GM12878 (cell line): ENCODE measurements at regions not wholly inside any gene's neighbourhood (a gene's known extent, or its start where the extent isn't known, plus 50 kb on each side); places are given as distances from the start of the nearest gene placed in this dataset.
A peak's percentile ranks its signal among the peaks of the same experiment; 100 is the strongest.

Experiments
- ATAC-seq: fragments of 200-7000 bp; cut with Tn5 transposase; 3 replicates; pipeline ENCODE4 v1.9.1; 2020; ENCODE audit warnings: mild to moderate bottlenecking, moderate library complexity
- BruUV-seq: library from RNA; stranded (reverse); fragments of 400-500 nt; replicated peaks from 2 replicates; lab custom pipeline; 2021; lab: Mats Ljungman, UMichigan
- CTCF ChIA-PET: fragments of 300-600 bp; sonication (Branson Sonifier 250); formaldehyde crosslinking; extraction: SDS; loops from one replicate; lab custom pipeline; 2021; ENCODE audit warnings: inconsistent platforms; lab: Yijun Ruan, JAX
- POLR2A ChIA-PET: fragments of 350-600 bp; formaldehyde crosslinking; extraction: SDS; loops from one replicate; lab custom pipeline; 2021; ENCODE audit warnings: inconsistent platforms; lab: Charles Lee
- RAD21 ChIA-PET: fragments of 300-600 bp; sonication (Branson Sonifier 250); formaldehyde crosslinking; loops from one replicate; lab custom pipeline; 2023; ENCODE audit warnings: antibody characterized with exemption; ENCODE audit not compliant: unreplicated experiment; lab: Charles Lee
- SMC1A ChIA-PET: fragments of 300-600 bp; sonication (Branson Sonifier 250); formaldehyde crosslinking; loops from one replicate; lab custom pipeline; 2023; ENCODE audit not compliant: unreplicated experiment, uncharacterized antibody; lab: Charles Lee
- DNase-seq: peaks from one replicate; pipeline ENCODE4 v3.0.0-alpha.2; 2011; ENCODE audit warnings: low read depth, low spot score
- FAIRE-seq: peaks from 3 replicates; lab custom pipeline; 2011; peaks lifted over from hg19 to GRCh38; lab: Jason Lieb, UNC
- H2AFZ ChIP-seq: 2 replicates; pipeline ENCODE4 v1.6.0; 2011; ENCODE audit warnings: low read depth, low read length, control low read depth; ENCODE audit not compliant: control insufficient read depth
- H3K27ac ChIP-seq: 2 replicates; pipeline ENCODE4 v1.5.1; 2011; ENCODE audit warnings: control low read depth; ENCODE audit not compliant: control insufficient read depth, insufficient read depth
- H3K27me3 ChIP-seq, 2 experiments: replicated peaks in 1 of 2; 2 replicates each; pipeline versions ENCODE4 v1.6.0 to v1.6.1; 2011; ENCODE audit warnings: low read length in 1 of 2; ENCODE audit not compliant: control insufficient read depth in 2 of 2, insufficient read depth in 2 of 2
- H3K36me3 ChIP-seq, 2 experiments: 2 replicates each; pipeline ENCODE4 v1.5.1; 2011; ENCODE audit warnings: low read length in 1 of 2; ENCODE audit not compliant: control insufficient read depth in 2 of 2, insufficient read depth in 2 of 2
- H3K4me1 ChIP-seq: 2 replicates; pipeline ENCODE4 v1.6.1; 2011; ENCODE audit warnings: mild to moderate bottlenecking, low read length, moderate library complexity, mixed read lengths; ENCODE audit not compliant: control insufficient read depth, insufficient read depth
- H3K4me2 ChIP-seq: 2 replicates; pipeline ENCODE4 v1.6.0; 2011; ENCODE audit warnings: control low read depth; ENCODE audit not compliant: control insufficient read depth, insufficient read depth
- H3K4me3 ChIP-seq: fragments of 200-600 bp; sonication (generic); 2 replicates; pipeline ENCODE4 v1.5.1; 2016
- H3K79me2 ChIP-seq: 2 replicates; pipeline ENCODE4 v1.6.0; 2011; ENCODE audit warnings: low read length; ENCODE audit not compliant: control insufficient read depth, insufficient read depth
- H3K9ac ChIP-seq: 2 replicates; pipeline ENCODE4 v1.8.0; 2011; ENCODE audit warnings: low read length, control low read depth, mixed read lengths; ENCODE audit not compliant: control insufficient read depth, insufficient read depth
- H3K9me3 ChIP-seq: replicated peaks from 3 replicates; pipeline ENCODE4 v1.5.1; 2011; ENCODE audit warnings: mild to moderate bottlenecking, low read length; ENCODE audit not compliant: control insufficient read depth, insufficient read depth
- H4K20me1 ChIP-seq: 2 replicates; pipeline ENCODE4 v1.6.0; 2011; ENCODE audit not compliant: control insufficient read depth, insufficient read depth
- CBX3 ChIP-seq: fragments of 200-600 bp; sonication (generic); IDR thresholded peaks from 2 replicates; pipeline ENCODE4 v1.6.1; 2016; ENCODE audit warnings: low read depth, borderline replicate concordance
- ELK1 ChIP-seq: IDR thresholded peaks from 2 replicates; pipeline ENCODE4 v1.6.1; 2012; ENCODE audit warnings: low read depth, low read length, improper control_type of control experiment
- MXI1 ChIP-seq: fragments of 150-350 bp; IDR thresholded peaks from 2 replicates; pipeline ENCODE4 v1.6.1; 2011; ENCODE audit warnings: low read depth, mild to moderate bottlenecking, inconsistent platforms, low read length, improper control_type of control experiment
- NFIC ChIP-seq: IDR thresholded peaks from 2 replicates; pipeline ENCODE4 v1.6.1; 2012; ENCODE audit warnings: low read depth, mild to moderate bottlenecking, inconsistent platforms, low read length, moderate library complexity
- REST ChIP-seq: IDR thresholded peaks from 2 replicates; pipeline ENCODE4 v1.6.1; 2012; ENCODE audit warnings: mild to moderate bottlenecking, low read depth, low read length
- SREBF1 ChIP-seq: IDR thresholded peaks from 2 replicates; pipeline ENCODE4 v1.6.1; 2012; ENCODE audit warnings: mild to moderate bottlenecking, low read length
- STAT1 ChIP-seq: fragments of 450-650 bp; conservative IDR thresholded peaks from 2 replicates; pipeline ENCODE4 v1.6.1; 2014; ENCODE audit warnings: antibody characterized with exemption, mild to moderate bottlenecking
- ZNF592 ChIP-seq: fragments of 450-650 bp; IDR thresholded peaks from 2 replicates; pipeline ENCODE4 v1.6.1; 2017; ENCODE audit warnings: mild to moderate bottlenecking, moderate library complexity
- WGBS: methylation state at CpG from one replicate; pipeline ENCODE4 v1.1.6; 2016; ENCODE audit warnings: low lambda C conversion rate; ENCODE audit not compliant: insufficient replicate concordance, insufficient coverage; ENCODE audit errors: missing lambda C conversion rate; 5-methylcytosine and 5-hydroxymethylcytosine counted together
- in situ Hi-C: fragments of 300-500 bp; cut with MboI; formaldehyde crosslinking; loops from 9 replicates; pipeline ENCODE4 v1.14.3; 2018; ENCODE audit warnings: mixed read lengths
- intact Hi-C: fragments of 100-400 bp; cut with micrococcal nuclease; formaldehyde crosslinking; loops from one replicate; pipeline ENCODE4 v1.14.2; 2022; ENCODE audit not compliant: unreplicated experiment

GRCh38 chr18:26721854-26722564 lies 143.5 kb downstream of the AQP4 start:
- H3K79me2 ChIP-seq = no peaks in the 10 kb centered on the region
- no peak overlapping the region for H3K27ac ChIP-seq
- ChIA-PET SMC1A (no interaction called here), RAD21 (no interaction called here), POLR2A (no interaction called here), CTCF (no interaction called here)
- peak; percentile 67 for TF ChIP-seq REST
- TF ChIP-seq CBX3 = no peak
- H3K4me2 ChIP-seq = no peak overlapping the region
- intact Hi-C loops (no loop called here), in situ Hi-C loops (no loop called here)
- FAIRE-seq (no peak), ATAC-seq (no peak), DNase-seq (no peak)
- 56% methylated on average over 9 of the region's 9 CpGs for WGBS
- H3K9ac ChIP-seq = no peak overlapping the region
- H3K36me3 ChIP-seq = no peaks in the 10 kb centered on the region
- BruUV-seq = no TSS peak
- H4K20me1 ChIP-seq = no peaks in the 10 kb centered on the region
- no peaks in the 10 kb centered on the region for H3K27me3 ChIP-seq
- H3K4me1 ChIP-seq = no peaks in the 10 kb centered on the region
- no peak overlapping the region for H3K4me3 ChIP-seq
- no peaks in the 10 kb centered on the region for H3K9me3 ChIP-seq
- H2AFZ ChIP-seq = no peak overlapping the region

GRCh38 chr18:26719896-26720295 lies 145.6 kb downstream of the AQP4 start:
- intact Hi-C loops = no loop called here
- Histone ChIP-seq H3K4me2 (no peak overlapping the region), H3K9ac (no peak overlapping the region), H3K36me3 (no peaks in the 10 kb centered on the region), H2AFZ (no peak overlapping the region), H3K4me1 (no peaks in the 10 kb centered on the region), H3K9me3 (no peaks in the 10 kb centered on the region), H3K79me2 (no peaks in the 10 kb centered on the region), H3K4me3 (no peak overlapping the region), H3K27ac (no peak overlapping the region), H3K27me3 (no peaks in the 10 kb centered on the region), H4K20me1 (no peaks in the 10 kb centered on the region)
- TF ChIP-seq MXI1 (no peak), SREBF1 (no peak), ZNF592 (no peak), NFIC (no peak), STAT1 (no peak), ELK1 (no peak)
- WGBS = 0% methylated on average over 1 of the region's 1 CpG
- BruUV-seq = no TSS peak
- RAD21 ChIA-PET = no interaction called here
- ATAC-seq (no peak), FAIRE-seq (no peak), DNase-seq (no peak)
- POLR2A ChIA-PET = no interaction called here
- in situ Hi-C loops = no loop called here
- CTCF ChIA-PET = no interaction called here
- SMC1A ChIA-PET = interaction anchor here (0.8 to 1.2 kb wide), 2 partner anchors 9 to 10 kb away, joined by 3 to 4 read pairs; no protein-coding TSS in a partner anchor
